GM23338 (cell line): ENCODE measurements at regions not wholly inside any gene's neighbourhood (a gene's known extent, or its start where the extent isn't known, plus 50 kb on each side); places are given as distances from the start of the nearest gene placed in this dataset.

Experiments
- ATAC-seq: fragments of 200-7000 bp; cut with Tn5 transposase; 3 replicates; pipeline ENCODE4 v1.9.1; 2020
- DNase-seq: peaks from one replicate; pipeline ENCODE4 v3.0.0-alpha.2; 2015; ENCODE audit warnings: low spot score
- H2AFZ ChIP-seq: fragments of 200-600 bp; sonication (generic); 2 replicates; pipeline ENCODE4 v1.8.0; 2016; ENCODE audit warnings: antibody characterized with exemption, mild to moderate bottlenecking, moderate library complexity
- H3F3A ChIP-seq: fragments of 200-600 bp; sonication (generic); replicated peaks from 2 replicates; pipeline ENCODE4 v1.8.0; 2017; ENCODE audit warnings: antibody characterized with exemption, mixed run types, low read depth
- H3K27ac ChIP-seq: fragments of 200-600 bp; sonication (generic); 2 replicates; pipeline ENCODE4 v1.6.1; 2016; ENCODE audit warnings: low read depth
- H3K27me3 ChIP-seq: fragments of 200-600 bp; sonication (generic); 2 replicates; pipeline ENCODE4 v1.8.0; 2016; ENCODE audit warnings: mild to moderate bottlenecking, mixed run types, moderate library complexity; ENCODE audit not compliant: insufficient read depth
- H3K36me3 ChIP-seq: fragments of 200-600 bp; sonication (generic); 2 replicates; pipeline ENCODE4 v1.8.0; 2016; ENCODE audit warnings: mild to moderate bottlenecking; ENCODE audit not compliant: insufficient read depth
- H3K4me1 ChIP-seq: fragments of 200-600 bp; sonication (generic); 2 replicates; pipeline ENCODE4 v1.8.0; 2016; ENCODE audit warnings: mild to moderate bottlenecking, moderate library complexity; ENCODE audit not compliant: insufficient read depth
- H3K4me2 ChIP-seq: fragments of 200-600 bp; sonication (generic); 2 replicates; pipeline ENCODE4 v1.7.1; 2017; ENCODE audit warnings: mixed run types
- H3K4me3 ChIP-seq: fragments of 200-600 bp; sonication (generic); 2 replicates; pipeline ENCODE4 v1.6.1; 2016; ENCODE audit warnings: mixed run types
- H3K79me2 ChIP-seq: fragments of 200-600 bp; sonication (generic); replicated peaks from 2 replicates; pipeline ENCODE4 v1.8.0; 2017; ENCODE audit warnings: mild to moderate bottlenecking; ENCODE audit not compliant: insufficient read depth
- H3K9me2 ChIP-seq: fragments of 200-600 bp; sonication (generic); 2 replicates; pipeline ENCODE4 v1.8.0; 2017; ENCODE audit not compliant: insufficient read depth
- H4K20me1 ChIP-seq: fragments of 200-600 bp; sonication (generic); replicated peaks from 2 replicates; pipeline ENCODE4 v1.8.0; 2017; ENCODE audit warnings: mild to moderate bottlenecking; ENCODE audit not compliant: insufficient read depth
- H3K27ac Mint-ChIP-seq: 2 replicates; pipeline ENCODE4 v1.8.0; 2020; ENCODE audit warnings: inconsistent platforms, mild to moderate bottlenecking, moderate library complexity, mixed read lengths
- H3K27me3 Mint-ChIP-seq: 3 replicates; pipeline ENCODE4 v1.8.0; 2022; ENCODE audit warnings: low read depth, mild to moderate bottlenecking, moderate library complexity, mixed read lengths, inconsistent platforms; ENCODE audit not compliant: insufficient read depth, poor library complexity
- H3K36me3 Mint-ChIP-seq: 3 replicates; pipeline ENCODE4 v1.8.0; 2021; ENCODE audit warnings: low read depth, mild to moderate bottlenecking, inconsistent platforms, moderate library complexity, mixed read lengths
- H3K4me1 Mint-ChIP-seq: 3 replicates; pipeline ENCODE4 v1.8.0; 2020; ENCODE audit warnings: mild to moderate bottlenecking, inconsistent platforms, mixed read lengths
- H3K4me3 Mint-ChIP-seq: 3 replicates; pipeline ENCODE4 v1.8.0; 2021; ENCODE audit warnings: moderate library complexity, mild to moderate bottlenecking, inconsistent platforms, mixed read lengths
- H3K9me3 Mint-ChIP-seq: 3 replicates; pipeline ENCODE4 v1.8.0; 2020; ENCODE audit warnings: moderate library complexity, mild to moderate bottlenecking, inconsistent platforms, mixed read lengths
- CREB1 ChIP-seq: fragments of 250-450 bp; sonication (Bioruptor Pico); IDR thresholded peaks from 2 replicates; pipeline ENCODE4 v1.5.0; 2020; ENCODE audit warnings: low read depth, mild to moderate bottlenecking, moderate library complexity
- EZH2 ChIP-seq: fragments of 200-600 bp; sonication (generic); IDR thresholded peaks from one replicate; pipeline ENCODE4 v1.8.0; 2017; ENCODE audit warnings: antibody characterized with exemption, mild to moderate bottlenecking, low read depth; ENCODE audit not compliant: unreplicated experiment
- EZH2phosphoT487 ChIP-seq: fragments of 200-600 bp; sonication (generic); IDR thresholded peaks from one replicate; pipeline ENCODE4 v1.8.1; 2018; ENCODE audit warnings: antibody characterized with exemption; ENCODE audit not compliant: unreplicated experiment
- JUNB ChIP-seq: IDR thresholded peaks from one replicate; pipeline ENCODE4 v1.6.1; 2016; ENCODE audit warnings: antibody characterized with exemption; ENCODE audit not compliant: unreplicated experiment
- NANOG ChIP-seq: IDR thresholded peaks from 2 replicates; pipeline ENCODE4 v1.6.1; 2016; ENCODE audit warnings: antibody characterized with exemption, borderline replicate concordance
- POLR2AphosphoS5 ChIP-seq: IDR thresholded peaks from 2 replicates; pipeline ENCODE4 v1.6.1; 2016; ENCODE audit warnings: antibody characterized with exemption, low read depth
- STAT1 ChIP-seq: IDR thresholded peaks from one replicate; pipeline ENCODE4 v1.6.1; 2016; ENCODE audit warnings: antibody characterized with exemption; ENCODE audit not compliant: unreplicated experiment
- ZNF114 ChIP-seq: fragments of 250-450 bp; sonication (Bioruptor Pico); IDR thresholded peaks from 2 replicates; pipeline ENCODE4 v1.5.0; 2020; ENCODE audit warnings: mild to moderate bottlenecking, moderate library complexity
- ZNF331 ChIP-seq: fragments of 250-450 bp; sonication (Bioruptor Pico); IDR thresholded peaks from 2 replicates; pipeline ENCODE4 v1.5.0; 2020; ENCODE audit warnings: low read depth, mild to moderate bottlenecking, moderate library complexity
- TF ChIP-seq, protein P1 (sequence below), 2 experiments: fragments of 200-600 bp in 1 of 2; sonication (generic) in 1 of 2; conservative IDR thresholded peaks; 2 replicates each; pipeline versions ENCODE4 v1.5.1 to v1.6.1; 2016 to 2017; ENCODE audit warnings: antibody characterized with exemption in 2 of 2, low read depth in 2 of 2, mild to moderate bottlenecking in 2 of 2, moderate library complexity in 1 of 2
- TF ChIP-seq, protein P2 (sequence below): IDR thresholded peaks from 2 replicates; pipeline ENCODE4 v1.6.1; 2016; ENCODE audit warnings: antibody characterized with exemption
- TF ChIP-seq, protein P3 (sequence below): IDR thresholded peaks from one replicate; pipeline ENCODE4 v1.6.1; 2018; ENCODE audit warnings: antibody characterized with exemption; ENCODE audit not compliant: unreplicated experiment
- TF ChIP-seq, protein P4 (sequence below): fragments of 250-450 bp; sonication (Bioruptor Pico); IDR thresholded peaks from 2 replicates; pipeline ENCODE4 v1.5.0; 2020; ENCODE audit warnings: mild to moderate bottlenecking, moderate library complexity

DNA sequence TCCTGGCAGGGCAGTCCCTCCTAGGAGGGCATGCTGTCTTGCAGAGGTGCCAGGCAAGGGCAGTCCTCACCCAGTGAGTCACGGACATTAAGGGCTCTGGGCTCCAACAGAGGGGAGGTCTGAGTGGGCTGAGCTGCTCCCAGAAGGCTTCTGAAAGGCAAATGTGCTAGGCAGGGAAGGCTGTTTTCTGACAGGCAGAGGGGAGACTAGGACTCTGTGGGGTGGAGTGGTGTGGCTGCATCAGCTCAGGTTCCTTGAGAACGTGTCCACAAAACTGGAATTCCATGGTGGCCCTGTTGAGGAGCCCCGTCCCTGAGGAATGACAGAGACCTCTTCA is 283.5 kb downstream of the MYCN start:
- H2AFZ ChIP-seq, result no peak overlapping the region
- no peaks in the 10 kb centered on the region for H4K20me1 ChIP-seq
- no peak for DNase-seq
- no peak overlapping the region for H3K4me2 ChIP-seq
- no peaks in the 10 kb centered on the region for H3K27me3 ChIP-seq
- H3K79me2 ChIP-seq, result no peaks in the 10 kb centered on the region
- H3K4me1 ChIP-seq, result peaks cover 14% of the 10 kb centered on the region
- H3K36me3 ChIP-seq, result no peaks in the 10 kb centered on the region
- no peaks in the 10 kb centered on the region for H3K9me3 Mint-ChIP-seq
- TF ChIP-seq, protein P1, sequence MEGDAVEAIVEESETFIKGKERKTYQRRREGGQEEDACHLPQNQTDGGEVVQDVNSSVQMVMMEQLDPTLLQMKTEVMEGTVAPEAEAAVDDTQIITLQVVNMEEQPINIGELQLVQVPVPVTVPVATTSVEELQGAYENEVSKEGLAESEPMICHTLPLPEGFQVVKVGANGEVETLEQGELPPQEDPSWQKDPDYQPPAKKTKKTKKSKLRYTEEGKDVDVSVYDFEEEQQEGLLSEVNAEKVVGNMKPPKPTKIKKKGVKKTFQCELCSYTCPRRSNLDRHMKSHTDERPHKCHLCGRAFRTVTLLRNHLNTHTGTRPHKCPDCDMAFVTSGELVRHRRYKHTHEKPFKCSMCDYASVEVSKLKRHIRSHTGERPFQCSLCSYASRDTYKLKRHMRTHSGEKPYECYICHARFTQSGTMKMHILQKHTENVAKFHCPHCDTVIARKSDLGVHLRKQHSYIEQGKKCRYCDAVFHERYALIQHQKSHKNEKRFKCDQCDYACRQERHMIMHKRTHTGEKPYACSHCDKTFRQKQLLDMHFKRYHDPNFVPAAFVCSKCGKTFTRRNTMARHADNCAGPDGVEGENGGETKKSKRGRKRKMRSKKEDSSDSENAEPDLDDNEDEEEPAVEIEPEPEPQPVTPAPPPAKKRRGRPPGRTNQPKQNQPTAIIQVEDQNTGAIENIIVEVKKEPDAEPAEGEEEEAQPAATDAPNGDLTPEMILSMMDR (conservative IDR thresholded peaks at IDR 0.05; ENCODE audit: low read depth in 2 of 2), result no peak
- TF ChIP-seq STAT1 (no peak), POLR2AphosphoS5 (no peak), CREB1 (CRISPR knock-in tag) (no peak), JUNB (no peak), EZH2 (no peak), ZNF114 (CRISPR knock-in tag) (no peak), ZNF331 (CRISPR knock-in tag) (no peak), EZH2phosphoT487 (no peak), NANOG (no peak)
- TF ChIP-seq, protein P2, sequence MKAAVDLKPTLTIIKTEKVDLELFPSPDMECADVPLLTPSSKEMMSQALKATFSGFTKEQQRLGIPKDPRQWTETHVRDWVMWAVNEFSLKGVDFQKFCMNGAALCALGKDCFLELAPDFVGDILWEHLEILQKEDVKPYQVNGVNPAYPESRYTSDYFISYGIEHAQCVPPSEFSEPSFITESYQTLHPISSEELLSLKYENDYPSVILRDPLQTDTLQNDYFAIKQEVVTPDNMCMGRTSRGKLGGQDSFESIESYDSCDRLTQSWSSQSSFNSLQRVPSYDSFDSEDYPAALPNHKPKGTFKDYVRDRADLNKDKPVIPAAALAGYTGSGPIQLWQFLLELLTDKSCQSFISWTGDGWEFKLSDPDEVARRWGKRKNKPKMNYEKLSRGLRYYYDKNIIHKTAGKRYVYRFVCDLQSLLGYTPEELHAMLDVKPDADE, result no peak
- TF ChIP-seq, protein P3, sequence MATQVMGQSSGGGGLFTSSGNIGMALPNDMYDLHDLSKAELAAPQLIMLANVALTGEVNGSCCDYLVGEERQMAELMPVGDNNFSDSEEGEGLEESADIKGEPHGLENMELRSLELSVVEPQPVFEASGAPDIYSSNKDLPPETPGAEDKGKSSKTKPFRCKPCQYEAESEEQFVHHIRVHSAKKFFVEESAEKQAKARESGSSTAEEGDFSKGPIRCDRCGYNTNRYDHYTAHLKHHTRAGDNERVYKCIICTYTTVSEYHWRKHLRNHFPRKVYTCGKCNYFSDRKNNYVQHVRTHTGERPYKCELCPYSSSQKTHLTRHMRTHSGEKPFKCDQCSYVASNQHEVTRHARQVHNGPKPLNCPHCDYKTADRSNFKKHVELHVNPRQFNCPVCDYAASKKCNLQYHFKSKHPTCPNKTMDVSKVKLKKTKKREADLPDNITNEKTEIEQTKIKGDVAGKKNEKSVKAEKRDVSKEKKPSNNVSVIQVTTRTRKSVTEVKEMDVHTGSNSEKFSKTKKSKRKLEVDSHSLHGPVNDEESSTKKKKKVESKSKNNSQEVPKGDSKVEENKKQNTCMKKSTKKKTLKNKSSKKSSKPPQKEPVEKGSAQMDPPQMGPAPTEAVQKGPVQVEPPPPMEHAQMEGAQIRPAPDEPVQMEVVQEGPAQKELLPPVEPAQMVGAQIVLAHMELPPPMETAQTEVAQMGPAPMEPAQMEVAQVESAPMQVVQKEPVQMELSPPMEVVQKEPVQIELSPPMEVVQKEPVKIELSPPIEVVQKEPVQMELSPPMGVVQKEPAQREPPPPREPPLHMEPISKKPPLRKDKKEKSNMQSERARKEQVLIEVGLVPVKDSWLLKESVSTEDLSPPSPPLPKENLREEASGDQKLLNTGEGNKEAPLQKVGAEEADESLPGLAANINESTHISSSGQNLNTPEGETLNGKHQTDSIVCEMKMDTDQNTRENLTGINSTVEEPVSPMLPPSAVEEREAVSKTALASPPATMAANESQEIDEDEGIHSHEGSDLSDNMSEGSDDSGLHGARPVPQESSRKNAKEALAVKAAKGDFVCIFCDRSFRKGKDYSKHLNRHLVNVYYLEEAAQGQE, result no peak
- TF ChIP-seq, protein P4, sequence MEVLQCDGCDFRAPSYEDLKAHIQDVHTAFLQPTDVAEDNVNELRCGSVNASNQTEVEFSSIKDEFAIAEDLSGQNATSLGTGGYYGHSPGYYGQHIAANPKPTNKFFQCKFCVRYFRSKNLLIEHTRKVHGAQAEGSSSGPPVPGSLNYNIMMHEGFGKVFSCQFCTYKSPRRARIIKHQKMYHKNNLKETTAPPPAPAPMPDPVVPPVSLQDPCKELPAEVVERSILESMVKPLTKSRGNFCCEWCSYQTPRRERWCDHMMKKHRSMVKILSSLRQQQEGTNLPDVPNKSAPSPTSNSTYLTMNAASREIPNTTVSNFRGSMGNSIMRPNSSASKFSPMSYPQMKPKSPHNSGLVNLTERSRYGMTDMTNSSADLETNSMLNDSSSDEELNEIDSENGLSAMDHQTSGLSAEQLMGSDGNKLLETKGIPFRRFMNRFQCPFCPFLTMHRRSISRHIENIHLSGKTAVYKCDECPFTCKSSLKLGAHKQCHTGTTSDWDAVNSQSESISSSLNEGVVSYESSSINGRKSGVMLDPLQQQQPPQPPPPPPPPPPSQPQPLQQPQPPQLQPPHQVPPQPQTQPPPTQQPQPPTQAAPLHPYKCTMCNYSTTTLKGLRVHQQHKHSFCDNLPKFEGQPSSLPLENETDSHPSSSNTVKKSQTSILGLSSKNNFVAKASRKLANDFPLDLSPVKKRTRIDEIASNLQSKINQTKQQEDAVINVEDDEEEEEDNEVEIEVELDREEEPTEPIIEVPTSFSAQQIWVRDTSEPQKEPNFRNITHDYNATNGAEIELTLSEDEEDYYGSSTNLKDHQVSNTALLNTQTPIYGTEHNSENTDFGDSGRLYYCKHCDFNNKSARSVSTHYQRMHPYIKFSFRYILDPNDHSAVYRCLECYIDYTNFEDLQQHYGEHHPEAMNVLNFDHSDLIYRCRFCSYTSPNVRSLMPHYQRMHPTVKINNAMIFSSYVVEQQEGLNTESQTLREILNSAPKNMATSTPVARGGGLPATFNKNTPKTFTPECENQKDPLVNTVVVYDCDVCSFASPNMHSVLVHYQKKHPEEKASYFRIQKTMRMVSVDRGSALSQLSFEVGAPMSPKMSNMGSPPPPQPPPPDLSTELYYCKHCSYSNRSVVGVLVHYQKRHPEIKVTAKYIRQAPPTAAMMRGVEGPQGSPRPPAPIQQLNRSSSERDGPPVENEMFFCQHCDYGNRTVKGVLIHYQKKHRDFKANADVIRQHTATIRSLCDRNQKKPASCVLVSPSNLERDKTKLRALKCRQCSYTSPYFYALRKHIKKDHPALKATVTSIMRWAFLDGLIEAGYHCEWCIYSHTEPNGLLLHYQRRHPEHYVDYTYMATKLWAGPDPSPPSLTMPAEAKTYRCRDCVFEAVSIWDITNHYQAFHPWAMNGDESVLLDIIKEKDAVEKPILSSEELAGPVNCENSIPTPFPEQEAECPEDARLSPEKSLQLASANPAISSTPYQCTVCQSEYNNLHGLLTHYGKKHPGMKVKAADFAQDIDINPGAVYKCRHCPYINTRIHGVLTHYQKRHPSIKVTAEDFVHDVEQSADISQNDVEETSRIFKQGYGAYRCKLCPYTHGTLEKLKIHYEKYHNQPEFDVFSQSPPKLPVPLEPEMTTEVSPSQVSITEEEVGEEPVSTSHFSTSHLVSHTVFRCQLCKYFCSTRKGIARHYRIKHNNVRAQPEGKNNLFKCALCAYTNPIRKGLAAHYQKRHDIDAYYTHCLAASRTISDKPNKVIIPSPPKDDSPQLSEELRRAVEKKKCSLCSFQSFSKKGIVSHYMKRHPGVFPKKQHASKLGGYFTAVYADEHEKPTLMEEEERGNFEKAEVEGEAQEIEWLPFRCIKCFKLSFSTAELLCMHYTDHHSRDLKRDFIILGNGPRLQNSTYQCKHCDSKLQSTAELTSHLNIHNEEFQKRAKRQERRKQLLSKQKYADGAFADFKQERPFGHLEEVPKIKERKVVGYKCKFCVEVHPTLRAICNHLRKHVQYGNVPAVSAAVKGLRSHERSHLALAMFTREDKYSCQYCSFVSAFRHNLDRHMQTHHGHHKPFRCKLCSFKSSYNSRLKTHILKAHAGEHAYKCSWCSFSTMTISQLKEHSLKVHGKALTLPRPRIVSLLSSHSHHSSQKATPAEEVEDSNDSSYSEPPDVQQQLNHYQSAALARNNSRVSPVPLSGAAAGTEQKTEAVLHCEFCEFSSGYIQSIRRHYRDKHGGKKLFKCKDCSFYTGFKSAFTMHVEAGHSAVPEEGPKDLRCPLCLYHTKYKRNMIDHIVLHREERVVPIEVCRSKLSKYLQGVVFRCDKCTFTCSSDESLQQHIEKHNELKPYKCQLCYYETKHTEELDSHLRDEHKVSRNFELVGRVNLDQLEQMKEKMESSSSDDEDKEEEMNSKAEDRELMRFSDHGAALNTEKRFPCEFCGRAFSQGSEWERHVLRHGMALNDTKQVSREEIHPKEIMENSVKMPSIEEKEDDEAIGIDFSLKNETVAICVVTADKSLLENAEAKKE (CRISPR knock-in tag), result no peak
- H3K27ac ChIP-seq, result no peak overlapping the region
- peaks cover 14% of the 10 kb centered on the region for H3K27me3 Mint-ChIP-seq
- no peaks in the 10 kb centered on the region for H3F3A ChIP-seq
- H3K27ac Mint-ChIP-seq, result no peak overlapping the region
- H3K4me1 Mint-ChIP-seq, result peaks cover 37% of the 10 kb centered on the region
- ATAC-seq, result no peak; the same call in 2 of the 3 replicates
- H3K36me3 Mint-ChIP-seq, result no peaks in the 10 kb centered on the region
- H3K9me2 ChIP-seq, result peaks cover 12% of the 10 kb centered on the region
- no peak overlapping the region for H3K4me3 ChIP-seq
- no peak overlapping the region for H3K4me3 Mint-ChIP-seq
